ENCODE measurements at regions not wholly inside any gene's neighbourhood (a gene's known extent, or its start where the extent isn't known, plus 50 kb on each side); places are given as distances from the start of the nearest gene placed in this dataset.

GRCh38 chr15:93748710-93749109 is 482.7 kb upstream of the MCTP2 start:
- Histone ChIP-seq H3K36me3 (ENCODE audit: control insufficient read depth in 2 of 4, insufficient read depth in 4 of 4, low read length in 3 of 4) (no peaks in the 10 kb centered on the region), H2AFZ (ENCODE audit: low read length) (no peak overlapping the region), H3K4ac (replicated peaks; ENCODE audit: insufficient read length, low read depth, low read length) (no peak overlapping the region), H3K27ac (ENCODE audit: low read depth, low read length) (no peak overlapping the region), H3K9ac (replicated peaks in 1 of 4; ENCODE audit: extremely low read depth in 1 of 4, low read depth in 3 of 4, low read length in 3 of 4) (no peak overlapping the region), H4K5ac (ENCODE audit: insufficient read length, low read depth, low read length) (no peak overlapping the region), H3K79me1 (ENCODE audit: low read depth, low read length) (no peaks in the 10 kb centered on the region), H3K4me3 (ENCODE audit: extremely low read depth in 1 of 4, insufficient read depth in 2 of 4, low read depth in 3 of 4, low read length in 4 of 4) (no peak overlapping the region), H4K91ac (replicated peaks; ENCODE audit: insufficient read length, low read length) (no peak overlapping the region), H2BK15ac (ENCODE audit: low read length) (no peak overlapping the region), H3K56ac (replicated peaks; ENCODE audit: insufficient read length, low read depth, low read length) (no peak overlapping the region), H3K23me2 (ENCODE audit: low read depth, low read length) (no peaks in the 10 kb centered on the region), H2BK20ac (ENCODE audit: low read length) (no peak overlapping the region), H2BK120ac (replicated peaks; ENCODE audit: low read depth, low read length) (no peak overlapping the region), H4K8ac (ENCODE audit: extremely low read depth, insufficient read depth, low read length) (no peak overlapping the region), H3K23ac (ENCODE audit: insufficient read length) (no peak overlapping the region), H3K4me1 (replicated peaks in 1 of 4; ENCODE audit: control insufficient read depth in 3 of 4, insufficient read depth in 4 of 4, low read length in 3 of 4) (no peaks in the 10 kb centered on the region), H3K9me3 (ENCODE audit: insufficient read depth in 2 of 2, low read depth in 1 of 2, low read length in 1 of 2) (no peaks in the 10 kb centered on the region), H2BK5ac (ENCODE audit: low read depth, low read length) (no peak overlapping the region), H2AK5ac (ENCODE audit: low read depth, low read length) (no peak overlapping the region), H2BK12ac (ENCODE audit: low read depth, low read length) (no peak overlapping the region), H3K79me2 (ENCODE audit: control insufficient read depth in 1 of 2, insufficient read depth in 2 of 2, low read length in 2 of 2) (no peaks in the 10 kb centered on the region), H3K27me3 (replicated peaks in 1 of 4; ENCODE audit: control insufficient read depth in 3 of 4, extremely low read depth in 1 of 4, insufficient read depth in 3 of 4, low read length in 3 of 4) (no peaks in the 10 kb centered on the region), H4K20me1 (replicated peaks in 1 of 2; ENCODE audit: control insufficient read depth in 1 of 2, insufficient read depth in 2 of 2, low read length in 2 of 2) (no peaks in the 10 kb centered on the region), H3K14ac (ENCODE audit: insufficient read length) (no peak overlapping the region), H3K18ac (ENCODE audit: extremely low read depth, low read length) (no peak overlapping the region), H3K4me2 (ENCODE audit: insufficient read depth in 1 of 2, low read depth in 2 of 2, low read length in 2 of 2) (no peak overlapping the region)
- no peak for TF ChIP-seq CEBPB (IDR thresholded peaks at IDR 0.05; ENCODE audit: low read depth, low read length)
- TF ChIP-seq SAP30 (IDR thresholded peaks at IDR 0.05; ENCODE audit: insufficient read depth, insufficient replicate concordance, low read length), result no peak
- no peak for TF ChIP-seq E2F6 (IDR thresholded peaks at IDR 0.05)
- no peak for TF ChIP-seq CTBP2 (IDR thresholded peaks at IDR 0.05; ENCODE audit: borderline replicate concordance, insufficient read depth, insufficient read length, low read length)
- TF ChIP-seq ASH2L (IDR thresholded peaks at IDR 0.05; ENCODE audit: low read length), result no peak
- no peak for TF ChIP-seq KDM5A (IDR thresholded peaks at IDR 0.05; ENCODE audit: low read length)
- no peak for TF ChIP-seq MAX (IDR thresholded peaks at IDR 0.05)
- no peak for TF ChIP-seq KDM4A (IDR thresholded peaks at IDR 0.05; ENCODE audit: low read depth, low read length, severe bottlenecking)
- TF ChIP-seq FOSL1 (IDR thresholded peaks at IDR 0.05; ENCODE audit: insufficient read depth, low read depth, low read length), result no peak
- no peak for TF ChIP-seq TAF7 (optimal IDR thresholded peaks at IDR 0.05; ENCODE audit: borderline replicate concordance, low read depth, low read length)
- TF ChIP-seq CBX5 (IDR thresholded peaks at IDR 0.05; ENCODE audit: low read depth, low read length), result no peak
- no peak for TF ChIP-seq POLR2AphosphoS5 (IDR thresholded peaks at IDR 0.05; ENCODE audit: low read depth, low read length)
- no peak for TF ChIP-seq BACH1 (IDR thresholded peaks at IDR 0.05; ENCODE audit: low read length)
- ChIA-PET POLR2A (ENCODE audit: partially characterized antibody) (no interaction called here), CTCF (ENCODE audit: partially characterized antibody) (no interaction called here)
- no peak for FAIRE-seq
- DNase-seq (ENCODE audit: low read depth in 1 of 2, low spot score in 2 of 2), result no peak

All from H1 (cell line).